Gastroesophageal sphincter (tissue), 3 donors: ENCODE measurements at regions not wholly inside any gene's neighbourhood (a gene's known extent, or its start where the extent isn't known, plus 50 kb on each side); places are given as distances from the start of the nearest gene placed in this dataset.

ENCODE experiments used
- POLR2A ChIP-seq, 2 donors: fragments of 450-650 bp; IDR thresholded peaks; one replicate each; pipeline ENCODE4 v1.6.1; 2017; ENCODE audit warnings: antibody characterized with exemption in 2 of 2, mild to moderate bottlenecking in 2 of 2, moderate library complexity in 1 of 2
- POLR2AphosphoS5 ChIP-seq: sonication (generic); formaldehyde crosslinking; IDR thresholded peaks from one replicate; pipeline ENCODE4 v1.6.1; 2017; ENCODE audit warnings: antibody characterized with exemption
- TF ChIP-seq, protein P1 (sequence below), 4 experiments: fragments of 200-600 bp in 2 of 4; fragments of 450-650 bp in 2 of 4; sonication (generic) in 1 of 4; IDR thresholded peaks; one replicate each; pipeline ENCODE4 v1.5.1; 2017 to 2019; ENCODE audit warnings: antibody characterized with exemption in 4 of 4, mild to moderate bottlenecking in 2 of 4, moderate library complexity in 2 of 4

DNA sequence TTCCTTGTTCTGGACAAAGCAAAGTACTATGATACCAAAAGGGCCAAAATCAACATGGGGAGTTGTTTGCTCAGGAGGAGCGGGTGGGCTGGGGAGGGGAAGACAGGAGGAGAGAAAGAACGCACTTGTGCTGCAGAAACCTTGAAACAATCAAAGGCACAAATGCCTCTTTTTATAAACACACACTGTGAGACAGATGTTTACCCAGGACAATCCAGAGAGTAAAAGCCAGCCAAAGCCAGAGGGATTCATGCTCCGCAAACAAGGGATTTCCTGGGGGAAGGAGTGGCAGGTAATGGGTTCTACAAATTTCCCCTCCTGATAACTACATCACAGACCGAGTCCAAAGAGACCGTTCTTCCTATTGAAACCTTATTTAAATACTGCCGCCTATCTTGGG lies 323.5 kb upstream of the SKOR2 start:
- no peak for TF ChIP-seq POLR2A (IDR thresholded peaks at IDR 0.05)
- TF ChIP-seq, protein P1, sequence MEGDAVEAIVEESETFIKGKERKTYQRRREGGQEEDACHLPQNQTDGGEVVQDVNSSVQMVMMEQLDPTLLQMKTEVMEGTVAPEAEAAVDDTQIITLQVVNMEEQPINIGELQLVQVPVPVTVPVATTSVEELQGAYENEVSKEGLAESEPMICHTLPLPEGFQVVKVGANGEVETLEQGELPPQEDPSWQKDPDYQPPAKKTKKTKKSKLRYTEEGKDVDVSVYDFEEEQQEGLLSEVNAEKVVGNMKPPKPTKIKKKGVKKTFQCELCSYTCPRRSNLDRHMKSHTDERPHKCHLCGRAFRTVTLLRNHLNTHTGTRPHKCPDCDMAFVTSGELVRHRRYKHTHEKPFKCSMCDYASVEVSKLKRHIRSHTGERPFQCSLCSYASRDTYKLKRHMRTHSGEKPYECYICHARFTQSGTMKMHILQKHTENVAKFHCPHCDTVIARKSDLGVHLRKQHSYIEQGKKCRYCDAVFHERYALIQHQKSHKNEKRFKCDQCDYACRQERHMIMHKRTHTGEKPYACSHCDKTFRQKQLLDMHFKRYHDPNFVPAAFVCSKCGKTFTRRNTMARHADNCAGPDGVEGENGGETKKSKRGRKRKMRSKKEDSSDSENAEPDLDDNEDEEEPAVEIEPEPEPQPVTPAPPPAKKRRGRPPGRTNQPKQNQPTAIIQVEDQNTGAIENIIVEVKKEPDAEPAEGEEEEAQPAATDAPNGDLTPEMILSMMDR (IDR thresholded peaks at IDR 0.05), result no peak
- TF ChIP-seq POLR2AphosphoS5, result no peak
